NB4 (cell line): ENCODE measurements at regions not wholly inside any gene's neighbourhood (a gene's known extent, or its start where the extent isn't known, plus 50 kb on each side); places are given as distances from the start of the nearest gene placed in this dataset.

Source experiments
- CTCF ChIP-seq: IDR thresholded peaks from one replicate; pipeline ENCODE4 v1.5.1; 2012; ENCODE audit warnings: low read depth, low read length
- MAX ChIP-seq: IDR thresholded peaks from 2 replicates; pipeline ENCODE4 v1.6.1; 2011; ENCODE audit warnings: low read depth, low read length
- MYC ChIP-seq: IDR thresholded peaks from 2 replicates; pipeline ENCODE4 v1.6.1; 2011; ENCODE audit warnings: low read depth, low read length
- POLR2A ChIP-seq: IDR thresholded peaks from 2 replicates; pipeline ENCODE4 v1.6.1; 2011; ENCODE audit warnings: mild to moderate bottlenecking; ENCODE audit not compliant: insufficient read length; ENCODE audit errors: extremely low read depth

- TF ChIP-seq CTCF (no peak), POLR2A (no peak), MAX (no peak), MYC (no peak)
Observed at GRCh38 chr2:236715077-236715476, 145.5 kb downstream of the ACKR3 start.
